ENCODE measurements at regions not wholly inside any gene's neighbourhood (a gene's known extent, or its start where the extent isn't known, plus 50 kb on each side); places are given as distances from the start of the nearest gene placed in this dataset.

DNA sequence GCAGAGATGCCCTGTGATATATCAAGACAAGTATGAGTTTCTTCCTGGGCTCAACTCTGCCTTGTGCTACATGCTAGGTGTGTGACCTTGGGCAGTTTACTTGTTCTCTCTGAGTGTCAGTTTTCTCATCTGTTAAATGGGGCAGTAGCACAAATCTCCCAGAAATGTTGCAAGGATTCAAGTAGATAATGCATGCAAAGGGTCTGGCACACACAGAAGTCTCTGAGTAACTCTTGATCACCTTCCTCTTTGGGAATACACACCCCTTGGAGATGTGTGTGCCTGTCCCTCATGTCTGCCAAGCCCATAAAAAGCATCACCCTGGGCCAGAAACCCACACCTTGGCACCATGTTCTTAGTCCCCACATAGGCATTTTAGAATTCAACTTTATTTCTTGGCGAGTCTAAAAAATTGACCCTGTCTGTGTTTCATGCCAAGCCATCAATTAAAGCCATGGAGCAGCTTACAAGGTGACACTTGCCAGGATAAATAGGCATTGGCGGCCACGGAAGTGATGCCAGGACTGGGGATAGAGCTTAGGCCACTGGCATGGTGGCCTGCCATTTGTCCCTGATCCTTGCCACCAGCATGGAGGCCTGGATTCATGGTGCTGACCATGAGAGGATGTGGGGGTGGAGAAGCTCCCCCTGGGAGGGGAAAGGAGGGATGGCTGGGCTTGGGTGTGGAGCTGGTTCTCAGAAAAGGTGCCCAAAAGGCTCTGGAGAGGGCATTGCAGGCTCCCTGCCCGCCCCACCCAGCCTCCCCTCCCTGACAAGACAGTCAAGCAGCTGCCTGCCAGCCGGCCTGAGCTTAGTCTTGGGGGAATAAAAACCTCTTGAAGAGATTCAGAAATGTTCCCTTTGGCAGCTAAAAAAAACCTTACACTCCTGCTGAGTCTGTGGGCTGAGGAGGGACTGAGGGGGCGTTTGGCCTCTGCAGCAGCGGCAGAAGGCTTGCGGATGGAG is 118.0 kb upstream of the IPO9 start:
- TF ChIP-seq, protein P1, sequence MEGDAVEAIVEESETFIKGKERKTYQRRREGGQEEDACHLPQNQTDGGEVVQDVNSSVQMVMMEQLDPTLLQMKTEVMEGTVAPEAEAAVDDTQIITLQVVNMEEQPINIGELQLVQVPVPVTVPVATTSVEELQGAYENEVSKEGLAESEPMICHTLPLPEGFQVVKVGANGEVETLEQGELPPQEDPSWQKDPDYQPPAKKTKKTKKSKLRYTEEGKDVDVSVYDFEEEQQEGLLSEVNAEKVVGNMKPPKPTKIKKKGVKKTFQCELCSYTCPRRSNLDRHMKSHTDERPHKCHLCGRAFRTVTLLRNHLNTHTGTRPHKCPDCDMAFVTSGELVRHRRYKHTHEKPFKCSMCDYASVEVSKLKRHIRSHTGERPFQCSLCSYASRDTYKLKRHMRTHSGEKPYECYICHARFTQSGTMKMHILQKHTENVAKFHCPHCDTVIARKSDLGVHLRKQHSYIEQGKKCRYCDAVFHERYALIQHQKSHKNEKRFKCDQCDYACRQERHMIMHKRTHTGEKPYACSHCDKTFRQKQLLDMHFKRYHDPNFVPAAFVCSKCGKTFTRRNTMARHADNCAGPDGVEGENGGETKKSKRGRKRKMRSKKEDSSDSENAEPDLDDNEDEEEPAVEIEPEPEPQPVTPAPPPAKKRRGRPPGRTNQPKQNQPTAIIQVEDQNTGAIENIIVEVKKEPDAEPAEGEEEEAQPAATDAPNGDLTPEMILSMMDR (conservative IDR thresholded peaks at IDR 0.05; ENCODE audit: low read depth in 2 of 2), result no peak
- no peak for TF ChIP-seq POLR2AphosphoS5 (IDR thresholded peaks at IDR 0.05; ENCODE audit: low read depth)
- TF ChIP-seq, protein P2, sequence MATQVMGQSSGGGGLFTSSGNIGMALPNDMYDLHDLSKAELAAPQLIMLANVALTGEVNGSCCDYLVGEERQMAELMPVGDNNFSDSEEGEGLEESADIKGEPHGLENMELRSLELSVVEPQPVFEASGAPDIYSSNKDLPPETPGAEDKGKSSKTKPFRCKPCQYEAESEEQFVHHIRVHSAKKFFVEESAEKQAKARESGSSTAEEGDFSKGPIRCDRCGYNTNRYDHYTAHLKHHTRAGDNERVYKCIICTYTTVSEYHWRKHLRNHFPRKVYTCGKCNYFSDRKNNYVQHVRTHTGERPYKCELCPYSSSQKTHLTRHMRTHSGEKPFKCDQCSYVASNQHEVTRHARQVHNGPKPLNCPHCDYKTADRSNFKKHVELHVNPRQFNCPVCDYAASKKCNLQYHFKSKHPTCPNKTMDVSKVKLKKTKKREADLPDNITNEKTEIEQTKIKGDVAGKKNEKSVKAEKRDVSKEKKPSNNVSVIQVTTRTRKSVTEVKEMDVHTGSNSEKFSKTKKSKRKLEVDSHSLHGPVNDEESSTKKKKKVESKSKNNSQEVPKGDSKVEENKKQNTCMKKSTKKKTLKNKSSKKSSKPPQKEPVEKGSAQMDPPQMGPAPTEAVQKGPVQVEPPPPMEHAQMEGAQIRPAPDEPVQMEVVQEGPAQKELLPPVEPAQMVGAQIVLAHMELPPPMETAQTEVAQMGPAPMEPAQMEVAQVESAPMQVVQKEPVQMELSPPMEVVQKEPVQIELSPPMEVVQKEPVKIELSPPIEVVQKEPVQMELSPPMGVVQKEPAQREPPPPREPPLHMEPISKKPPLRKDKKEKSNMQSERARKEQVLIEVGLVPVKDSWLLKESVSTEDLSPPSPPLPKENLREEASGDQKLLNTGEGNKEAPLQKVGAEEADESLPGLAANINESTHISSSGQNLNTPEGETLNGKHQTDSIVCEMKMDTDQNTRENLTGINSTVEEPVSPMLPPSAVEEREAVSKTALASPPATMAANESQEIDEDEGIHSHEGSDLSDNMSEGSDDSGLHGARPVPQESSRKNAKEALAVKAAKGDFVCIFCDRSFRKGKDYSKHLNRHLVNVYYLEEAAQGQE (IDR thresholded peaks at IDR 0.05; ENCODE audit: unreplicated experiment), result no peak
